ENCODE measurements at regions not wholly inside any gene's neighbourhood (a gene's known extent, or its start where the extent isn't known, plus 50 kb on each side); places are given as distances from the start of the nearest gene placed in this dataset.

DNA sequence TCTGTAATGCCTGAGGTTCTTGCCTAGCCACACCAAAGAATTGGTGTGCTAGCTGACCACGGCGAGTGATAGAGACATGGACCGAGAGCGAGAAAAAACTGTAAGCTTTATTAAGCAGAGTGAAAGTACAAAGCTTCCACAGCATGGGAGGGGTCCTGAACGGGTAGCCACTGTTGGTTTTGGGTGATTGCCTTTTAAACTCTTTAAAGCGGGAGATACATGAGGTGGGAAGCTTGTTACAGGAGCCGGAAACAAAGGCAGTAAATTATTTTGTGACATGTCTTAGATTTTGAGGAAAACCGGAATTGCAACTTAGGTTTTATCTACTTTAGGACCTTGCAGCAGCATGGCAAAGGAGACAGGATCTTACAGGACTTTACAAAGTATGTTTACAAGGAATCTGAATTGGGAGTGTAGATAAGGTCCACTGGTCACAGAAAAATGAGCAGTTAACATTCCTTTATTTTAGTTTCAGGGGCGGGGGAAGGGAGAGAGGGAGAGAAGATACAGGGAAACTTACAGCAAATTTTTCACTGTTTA is 252.7 kb upstream of the MBL2 start:
- TF ChIP-seq EZH2 (IDR thresholded peaks at IDR 0.05): no peak
- TF ChIP-seq POLR2AphosphoS5 (IDR thresholded peaks at IDR 0.05; ENCODE audit: borderline replicate concordance, low read depth, low read length): no peak
- TF ChIP-seq FOXP2 (optimal IDR thresholded peaks at IDR 0.05; ENCODE audit: control extremely low read depth, extremely low read length, insufficient read depth): no peak

Data from SK-N-MC (cell line).